ENCODE measurements at regions not wholly inside any gene's neighbourhood (a gene's known extent, or its start where the extent isn't known, plus 50 kb on each side); places are given as distances from the start of the nearest gene placed in this dataset.

DNA sequence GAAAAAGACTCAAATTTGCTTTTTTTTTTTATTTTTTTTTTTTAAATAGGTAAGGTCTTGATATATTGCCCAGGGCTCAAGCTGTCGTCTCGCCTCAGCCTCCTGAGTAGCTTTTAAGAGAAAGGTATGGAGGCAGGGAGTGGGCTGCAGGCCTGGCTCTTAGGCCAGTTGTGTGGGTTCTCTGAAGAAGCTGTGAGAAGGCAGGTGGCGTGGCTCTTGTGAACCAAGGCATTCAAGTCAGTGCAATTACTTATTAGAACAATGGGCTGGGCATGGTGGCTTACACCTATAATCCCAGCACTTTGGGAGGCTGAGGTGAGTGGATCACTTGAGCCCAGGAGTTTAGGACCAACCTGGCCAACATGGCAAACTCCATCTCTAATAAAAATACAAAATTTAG, 244.0 kb upstream of the SFRP2 start:
- intact Hi-C loops (cut with DNase I): no loop called here
- Histone ChIP-seq H3K4me1 (no peaks in the 10 kb centered on the region), H3K4me3 (replicated peaks in 1 of 3) (no peak overlapping the region), H3K27me3 (no peaks in the 10 kb centered on the region), H3K27ac (no peak overlapping the region), H3K9me3 (no peaks in the 10 kb centered on the region), H3K36me3 (no peaks in the 10 kb centered on the region)
- 90 to 93% methylated on average over 3 of the region's 3 CpGs for WGBS, 2 donors
- DNase-seq: no peak
- no peak for TF ChIP-seq POLR2A (IDR thresholded peaks at IDR 0.05)
- TF ChIP-seq, protein P1, sequence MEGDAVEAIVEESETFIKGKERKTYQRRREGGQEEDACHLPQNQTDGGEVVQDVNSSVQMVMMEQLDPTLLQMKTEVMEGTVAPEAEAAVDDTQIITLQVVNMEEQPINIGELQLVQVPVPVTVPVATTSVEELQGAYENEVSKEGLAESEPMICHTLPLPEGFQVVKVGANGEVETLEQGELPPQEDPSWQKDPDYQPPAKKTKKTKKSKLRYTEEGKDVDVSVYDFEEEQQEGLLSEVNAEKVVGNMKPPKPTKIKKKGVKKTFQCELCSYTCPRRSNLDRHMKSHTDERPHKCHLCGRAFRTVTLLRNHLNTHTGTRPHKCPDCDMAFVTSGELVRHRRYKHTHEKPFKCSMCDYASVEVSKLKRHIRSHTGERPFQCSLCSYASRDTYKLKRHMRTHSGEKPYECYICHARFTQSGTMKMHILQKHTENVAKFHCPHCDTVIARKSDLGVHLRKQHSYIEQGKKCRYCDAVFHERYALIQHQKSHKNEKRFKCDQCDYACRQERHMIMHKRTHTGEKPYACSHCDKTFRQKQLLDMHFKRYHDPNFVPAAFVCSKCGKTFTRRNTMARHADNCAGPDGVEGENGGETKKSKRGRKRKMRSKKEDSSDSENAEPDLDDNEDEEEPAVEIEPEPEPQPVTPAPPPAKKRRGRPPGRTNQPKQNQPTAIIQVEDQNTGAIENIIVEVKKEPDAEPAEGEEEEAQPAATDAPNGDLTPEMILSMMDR (IDR thresholded peaks at IDR 0.05): no peak

DNA sequence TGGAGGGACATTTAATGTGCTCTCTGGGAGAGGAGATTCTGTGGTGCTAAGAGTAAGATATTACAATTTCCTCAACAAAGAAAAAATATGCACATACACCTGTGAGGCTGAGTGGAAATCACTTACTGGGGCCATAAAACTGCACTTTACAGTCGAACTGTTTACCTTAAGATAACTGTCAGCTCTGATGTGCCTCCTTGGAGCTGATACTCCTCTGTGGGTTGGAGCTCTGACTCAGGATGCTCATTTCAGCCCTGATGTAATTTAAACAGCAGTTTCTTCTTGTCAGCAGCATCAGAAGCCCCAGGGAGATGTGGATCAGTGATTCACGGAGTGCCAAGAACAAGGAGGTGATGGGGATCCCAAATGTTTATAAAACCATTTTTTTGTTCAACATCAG, 241.9 kb upstream of the SFRP2 start:
- Histone ChIP-seq H3K4me1 (no peaks in the 10 kb centered on the region), H3K9me3 (no peaks in the 10 kb centered on the region), H3K4me3 (replicated peaks in 1 of 3) (no peak overlapping the region), H3K36me3 (no peaks in the 10 kb centered on the region), H3K27ac (no peak overlapping the region), H3K27me3 (no peaks in the 10 kb centered on the region)
- no peak for DNase-seq
- 24 to 49% methylated on average over 2 of the region's 2 CpGs for WGBS, 2 donors
- intact Hi-C loops (cut with DNase I): no loop called here
- no peak for TF ChIP-seq POLR2A (IDR thresholded peaks at IDR 0.05)
- TF ChIP-seq, protein P1 (IDR thresholded peaks at IDR 0.05): no peak

DNA sequence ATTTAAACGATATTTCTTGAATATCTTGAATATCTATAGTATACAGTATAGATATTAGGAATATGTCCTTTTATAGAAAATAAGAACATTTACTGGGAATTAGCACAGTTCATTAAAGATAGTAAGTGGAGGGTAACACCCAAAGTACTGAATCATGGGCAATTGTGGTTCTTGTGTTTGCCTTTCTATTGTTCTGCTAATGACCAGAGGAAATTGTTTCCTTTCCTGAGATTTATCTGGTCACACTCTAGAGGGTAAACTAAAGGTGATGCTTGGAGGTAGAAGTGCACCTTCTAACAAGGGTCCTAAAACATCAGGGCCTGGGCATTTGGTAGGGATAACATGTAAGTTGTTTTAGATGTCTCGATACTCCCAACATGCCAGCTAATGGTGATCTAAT, 241.3 kb upstream of the SFRP2 start:
- Histone ChIP-seq H3K27ac (no peak overlapping the region), H3K36me3 (no peaks in the 10 kb centered on the region), H3K4me1 (no peaks in the 10 kb centered on the region), H3K4me3 (replicated peaks in 1 of 3) (no peak overlapping the region), H3K27me3 (no peaks in the 10 kb centered on the region), H3K9me3 (no peaks in the 10 kb centered on the region)
- no peak for TF ChIP-seq POLR2A (IDR thresholded peaks at IDR 0.05)
- no peak for DNase-seq
- WGBS, 2 donors: 64 to 68% methylated on average over 2 of the region's 2 CpGs
- intact Hi-C loops (cut with DNase I): no loop called here

DNA sequence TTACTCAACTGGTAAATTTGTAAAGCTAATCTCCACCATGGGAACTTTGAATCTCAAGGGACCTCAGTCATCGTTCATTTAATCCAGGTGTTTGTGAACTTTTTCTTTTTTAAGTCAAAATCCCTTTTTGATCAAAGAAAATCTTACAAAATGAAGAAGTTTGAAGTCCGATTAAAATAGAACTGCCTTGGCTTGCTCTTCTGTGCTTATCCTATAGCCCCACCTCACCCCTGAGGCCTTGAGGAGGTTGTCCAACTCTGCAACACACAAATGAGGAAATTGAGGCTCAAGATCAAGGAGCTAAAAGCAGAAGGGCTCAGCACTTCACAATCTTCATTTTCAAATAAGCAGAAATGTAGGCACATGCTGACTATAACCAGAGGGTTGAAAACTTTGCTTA, 240.3 kb upstream of the SFRP2 start:
- Histone ChIP-seq H3K4me3 (replicated peaks in 1 of 3) (no peak overlapping the region), H3K4me1 (no peaks in the 10 kb centered on the region), H3K9me3 (no peaks in the 10 kb centered on the region), H3K36me3 (no peaks in the 10 kb centered on the region), H3K27ac (no peak overlapping the region), H3K27me3 (no peaks in the 10 kb centered on the region)
- TF ChIP-seq, protein P1 (IDR thresholded peaks at IDR 0.05): no peak
- TF ChIP-seq POLR2A (IDR thresholded peaks at IDR 0.05): no peak
- intact Hi-C loops (cut with DNase I): no loop called here
- DNase-seq: no peak
- WGBS, 2 donors: 82% methylated on average over 2 of the region's 2 CpGs

DNA sequence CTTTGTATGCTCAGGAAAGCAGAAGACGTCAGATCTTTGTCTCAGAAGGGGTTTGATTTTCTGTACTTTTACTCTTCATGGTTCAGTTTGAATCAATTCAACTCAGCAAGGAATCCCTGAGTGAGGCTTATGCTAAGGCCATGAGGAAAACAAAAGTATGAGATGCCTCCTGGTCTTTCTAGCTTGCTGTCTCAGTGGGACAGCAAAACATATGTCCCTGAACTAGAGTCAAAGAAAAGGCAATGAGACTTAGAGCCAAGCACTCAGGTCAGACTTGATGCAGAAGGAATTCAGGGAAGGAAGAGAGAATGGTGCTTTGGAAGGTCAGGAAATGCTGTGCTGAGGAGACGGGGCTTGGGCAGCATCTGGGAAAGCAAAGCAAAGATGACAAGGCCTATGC, 236.2 kb upstream of the SFRP2 start:
- 60 to 62% methylated on average over 2 of the region's 2 CpGs for WGBS, 2 donors

More for the DNA sequence above, 236.2 kb upstream of the SFRP2 start:
- Histone ChIP-seq H3K9me3 (no peaks in the 10 kb centered on the region), H3K27me3 (no peaks in the 10 kb centered on the region), H3K4me1 (no peaks in the 10 kb centered on the region), H3K4me3 (replicated peaks in 1 of 3) (no peak overlapping the region), H3K27ac (no peak overlapping the region), H3K36me3 (no peaks in the 10 kb centered on the region)
- intact Hi-C loops (cut with DNase I): no loop called here
- no peak for TF ChIP-seq POLR2A (IDR thresholded peaks at IDR 0.05)
- TF ChIP-seq, protein P1 (IDR thresholded peaks at IDR 0.05): no peak
- DNase-seq: no peak

Data from thyroid gland (tissue), 4 donors.